ENCODE measurements at regions not wholly inside any gene's neighbourhood (a gene's known extent, or its start where the extent isn't known, plus 50 kb on each side); places are given as distances from the start of the nearest gene placed in this dataset.

DNA sequence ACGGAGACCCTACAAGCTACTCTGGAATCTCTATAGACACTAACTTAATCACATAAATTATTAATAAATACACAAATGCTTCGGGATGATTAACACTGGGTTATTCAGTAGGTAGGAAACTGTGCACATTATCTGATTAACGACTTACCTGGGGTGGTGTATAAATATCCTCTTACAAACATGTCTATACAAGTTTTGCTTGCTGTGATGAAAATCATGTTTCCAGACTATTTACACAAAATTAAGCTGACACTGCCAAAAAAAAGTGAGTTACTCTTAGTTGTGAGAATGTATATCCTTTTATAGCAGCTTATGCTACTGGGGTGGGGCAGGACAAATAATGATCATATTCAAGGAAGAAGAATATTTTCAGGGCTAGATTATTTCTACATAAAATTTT is 314.6 kb downstream of the C7orf25 start:
- no peaks in the 10 kb centered on the region for H3K4me1 ChIP-seq (ENCODE audit: insufficient read depth)
- no peak overlapping the region for H3K4me3 ChIP-seq (ENCODE audit: low read depth, low read length)
- H3K36me3 ChIP-seq (ENCODE audit: insufficient read depth): no peaks in the 10 kb centered on the region
- DNase-seq (ENCODE audit: extremely low spot score): no peak
- 83% methylated on average over 3 of the region's 3 CpGs for WGBS
- no peak overlapping the region for H3K27ac ChIP-seq (ENCODE audit: low read depth)

DNA sequence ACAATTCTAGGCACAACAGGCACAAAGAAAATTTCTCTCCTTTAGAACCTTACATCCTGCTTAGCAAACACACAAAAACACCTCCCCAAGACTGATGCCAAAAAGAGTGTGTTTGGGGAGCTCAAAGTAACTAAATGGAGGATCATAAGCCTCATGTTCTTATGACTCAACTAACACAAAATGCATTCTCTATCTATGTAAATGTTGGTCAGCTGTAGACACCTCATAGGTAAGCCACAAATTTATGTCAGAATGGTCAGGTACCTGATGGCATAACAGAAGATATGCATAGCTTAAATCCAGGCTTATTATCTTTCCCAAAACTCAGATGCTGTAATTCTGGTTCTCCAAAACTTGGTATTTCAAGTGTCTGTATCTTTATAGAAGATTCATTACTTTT is 315.1 kb downstream of the C7orf25 start:
- no peak for DNase-seq (ENCODE audit: extremely low spot score)
- no peak overlapping the region for H3K4me3 ChIP-seq (ENCODE audit: low read depth, low read length)
- H3K27ac ChIP-seq (ENCODE audit: low read depth): no peak overlapping the region
- no peaks in the 10 kb centered on the region for H3K36me3 ChIP-seq (ENCODE audit: insufficient read depth)
- no peaks in the 10 kb centered on the region for H3K4me1 ChIP-seq (ENCODE audit: insufficient read depth)

DNA sequence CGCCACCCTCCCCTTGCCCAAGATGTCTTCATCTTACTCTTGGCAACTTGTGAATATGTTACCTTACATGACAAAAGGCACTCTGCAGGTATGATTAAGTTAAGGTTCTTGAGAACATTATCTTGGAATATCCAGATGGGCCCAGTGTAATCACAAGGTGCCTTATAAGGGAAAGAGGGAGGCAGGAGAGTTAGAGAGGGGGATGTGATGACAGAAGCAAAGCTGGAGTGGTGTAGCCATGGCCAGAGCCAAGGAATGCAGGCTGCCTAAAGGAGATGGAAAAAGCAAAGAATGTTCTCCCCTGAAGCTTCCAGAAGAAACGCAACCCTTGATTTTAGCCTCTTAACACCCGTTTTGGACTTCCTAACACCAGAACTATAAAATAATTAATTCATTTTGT is 318.0 kb downstream of the C7orf25 start:
- Histone ChIP-seq H3K36me3 (ENCODE audit: insufficient read depth) (no peaks in the 10 kb centered on the region), H3K4me3 (ENCODE audit: low read depth, low read length) (no peak overlapping the region), H3K27ac (ENCODE audit: low read depth) (no peak overlapping the region), H3K4me1 (ENCODE audit: insufficient read depth) (no peaks in the 10 kb centered on the region)
- WGBS: 91% methylated on average over 3 of the region's 3 CpGs
- DNase-seq (ENCODE audit: extremely low spot score): no peak

DNA sequence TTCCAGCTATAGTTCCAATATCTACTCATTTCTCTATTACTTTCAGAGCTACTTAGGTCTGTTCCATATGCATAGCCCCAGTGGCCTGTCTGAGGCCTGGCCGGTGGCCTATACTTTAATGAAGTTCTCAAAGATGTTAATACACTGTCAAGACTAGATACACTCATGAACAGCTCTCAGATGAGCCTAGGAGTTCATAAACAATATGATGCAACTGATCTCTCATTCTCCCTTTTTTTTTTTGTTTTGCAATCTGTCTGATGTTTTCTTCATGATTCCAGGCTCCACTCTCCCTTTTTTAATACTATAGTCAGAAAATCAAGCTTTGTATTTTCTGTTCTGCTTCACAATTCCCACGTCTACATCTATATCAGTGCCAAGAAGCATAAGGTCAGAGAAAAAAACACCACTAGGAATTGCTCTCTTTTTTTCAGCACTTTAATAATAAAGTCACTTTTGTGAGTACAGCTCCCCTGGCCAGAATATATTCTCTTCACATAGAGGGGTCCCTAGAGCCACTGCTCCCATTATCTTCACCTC is 321.0 kb downstream of the C7orf25 start:
- H3K4me3 ChIP-seq (ENCODE audit: low read depth, low read length): no peak overlapping the region
- H3K27ac ChIP-seq (ENCODE audit: low read depth): no peak overlapping the region
- no peaks in the 10 kb centered on the region for H3K4me1 ChIP-seq (ENCODE audit: insufficient read depth)
- 71% methylated on average over 2 of the region's 2 CpGs for WGBS
- no peak for DNase-seq (ENCODE audit: extremely low spot score)
- H3K36me3 ChIP-seq (ENCODE audit: insufficient read depth): no peaks in the 10 kb centered on the region

DNA sequence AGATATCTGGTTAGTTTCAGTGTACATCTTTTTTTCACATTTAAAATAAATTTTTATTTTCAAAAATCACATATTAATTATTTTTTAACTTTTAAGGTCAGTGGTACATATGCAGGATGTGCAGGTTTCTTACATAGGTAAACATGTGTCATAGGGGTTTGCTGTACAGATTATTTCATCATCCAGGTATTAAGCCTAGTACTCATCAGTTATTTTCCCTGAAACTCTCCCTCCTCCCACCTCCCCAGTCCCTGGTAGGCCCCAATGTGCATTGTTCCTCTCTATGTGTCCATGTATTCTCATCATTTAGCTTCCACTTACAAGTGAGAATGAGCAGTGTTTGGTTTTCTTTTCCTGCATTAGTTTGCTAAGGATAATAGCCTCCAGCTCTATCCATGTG is 323.0 kb downstream of the C7orf25 start:
- Histone ChIP-seq H3K27ac (ENCODE audit: low read depth) (no peak overlapping the region), H3K4me3 (ENCODE audit: low read depth, low read length) (no peak overlapping the region), H3K36me3 (ENCODE audit: insufficient read depth) (no peaks in the 10 kb centered on the region), H3K4me1 (ENCODE audit: insufficient read depth) (no peaks in the 10 kb centered on the region)
- no peak for DNase-seq (ENCODE audit: extremely low spot score)

DNA sequence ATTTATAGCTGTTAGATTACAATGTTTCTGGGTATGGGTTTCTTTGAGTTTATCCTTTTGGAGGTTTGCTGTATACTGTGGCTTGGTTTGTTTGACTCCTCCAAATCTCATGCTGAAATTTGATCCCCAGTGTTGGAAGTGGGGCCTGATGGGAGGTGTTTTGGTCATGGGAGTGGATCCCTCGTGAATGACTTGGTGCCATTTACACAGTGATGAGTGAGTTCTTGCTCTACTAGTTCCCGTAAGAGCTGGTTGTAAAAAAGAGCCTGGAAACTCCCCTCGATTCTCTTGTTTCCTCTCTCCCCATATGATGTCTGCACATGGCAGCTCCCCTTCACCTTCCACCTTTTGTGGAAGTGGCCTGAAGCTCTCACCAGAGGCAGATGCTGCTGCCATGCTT is 324.1 kb downstream of the C7orf25 start:
- no peaks in the 10 kb centered on the region for H3K36me3 ChIP-seq (ENCODE audit: insufficient read depth)
- DNase-seq (ENCODE audit: extremely low spot score): no peak
- H3K4me1 ChIP-seq (ENCODE audit: insufficient read depth): no peaks in the 10 kb centered on the region
- H3K4me3 ChIP-seq (ENCODE audit: low read depth, low read length): no peak overlapping the region
- peak overlapping the region; percentile 38 for H3K27ac ChIP-seq (ENCODE audit: low read depth)
- 68% methylated on average over 3 of the region's 3 CpGs for WGBS

DNA sequence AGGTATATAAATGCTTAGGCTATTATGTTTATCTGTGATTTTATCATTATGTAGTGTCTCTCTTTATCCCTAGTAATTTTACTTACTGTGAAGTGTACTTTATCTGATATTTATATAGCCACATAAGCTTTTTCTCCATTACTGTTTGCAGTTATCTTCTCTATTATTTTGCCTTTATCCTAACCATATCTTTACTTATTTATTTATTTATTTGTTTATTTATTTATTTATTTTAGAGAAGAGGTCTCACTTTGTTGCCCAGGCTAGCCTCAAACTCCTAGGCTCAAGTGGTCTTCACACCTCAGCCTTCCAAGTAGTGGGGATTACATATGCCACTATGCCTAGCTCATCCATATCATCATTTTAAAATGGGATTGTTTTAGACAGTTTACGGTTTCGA is 331.8 kb downstream of the C7orf25 start:
- no peak for DNase-seq (ENCODE audit: extremely low spot score)
- H3K4me1 ChIP-seq (ENCODE audit: insufficient read depth): no peaks in the 10 kb centered on the region
- 95% methylated on average over 2 of the region's 2 CpGs for WGBS

DNA sequence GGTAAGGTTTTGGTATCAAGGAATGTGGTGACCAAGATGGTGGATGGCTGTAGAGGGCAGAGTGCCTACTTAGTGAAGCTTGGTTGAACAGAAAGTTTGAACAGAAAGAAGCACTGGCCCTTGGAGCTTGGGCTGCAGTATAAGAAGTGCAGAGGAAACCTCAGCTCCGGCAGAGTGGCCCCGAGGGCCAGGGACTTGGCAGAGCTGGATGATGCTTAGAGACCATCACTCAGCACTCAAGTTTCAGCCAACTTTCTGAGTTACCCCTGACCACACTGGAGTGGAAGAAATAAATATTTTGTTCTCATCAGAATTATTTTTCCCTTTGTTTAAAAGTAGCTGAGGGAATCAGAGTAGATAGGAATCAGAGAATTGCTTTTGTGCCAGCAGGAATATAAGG is 336.7 kb downstream of the C7orf25 start:
- no peak for DNase-seq (ENCODE audit: extremely low spot score)
- WGBS: 24% methylated on average over 2 of the region's 2 CpGs

More for the DNA sequence above, 331.8 kb downstream of the C7orf25 start:
- H3K27ac ChIP-seq (ENCODE audit: low read depth): no peak overlapping the region
- no peak overlapping the region for H3K4me3 ChIP-seq (ENCODE audit: low read depth, low read length)
- no peaks in the 10 kb centered on the region for H3K36me3 ChIP-seq (ENCODE audit: insufficient read depth)

DNA sequence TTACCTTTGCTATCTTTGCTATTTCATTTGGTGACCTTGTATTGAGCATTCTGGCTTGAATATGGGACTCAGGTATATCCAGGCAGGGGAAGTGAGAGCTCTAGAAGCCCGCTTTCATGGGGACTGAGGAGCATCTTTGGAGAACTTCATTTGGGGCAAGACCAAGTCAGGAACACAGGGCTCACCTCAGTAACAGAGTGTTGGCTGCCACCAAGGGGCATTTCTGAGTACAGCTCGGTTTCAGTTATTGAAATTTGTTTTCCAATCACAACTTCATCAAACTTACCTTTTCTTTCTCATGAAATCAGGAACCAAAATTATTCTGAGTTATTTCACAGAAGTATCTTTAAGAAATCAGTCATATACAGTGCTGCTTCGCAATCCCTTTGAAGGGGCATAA is 337.2 kb downstream of the C7orf25 start:
- DNase-seq (ENCODE audit: extremely low spot score): no peak
- 89% methylated on average over 3 of the region's 3 CpGs for WGBS
- no peak overlapping the region for H3K27ac ChIP-seq (ENCODE audit: low read depth)
- H3K4me1 ChIP-seq (ENCODE audit: insufficient read depth): no peaks in the 10 kb centered on the region
- no peak overlapping the region for H3K4me3 ChIP-seq (ENCODE audit: low read depth, low read length)
- no peaks in the 10 kb centered on the region for H3K36me3 ChIP-seq (ENCODE audit: insufficient read depth)

More for the DNA sequence above, 336.7 kb downstream of the C7orf25 start:
- Histone ChIP-seq H3K27ac (ENCODE audit: low read depth) (no peak overlapping the region), H3K36me3 (ENCODE audit: insufficient read depth) (no peaks in the 10 kb centered on the region), H3K4me3 (ENCODE audit: low read depth, low read length) (no peak overlapping the region), H3K4me1 (ENCODE audit: insufficient read depth) (no peaks in the 10 kb centered on the region)

DNA sequence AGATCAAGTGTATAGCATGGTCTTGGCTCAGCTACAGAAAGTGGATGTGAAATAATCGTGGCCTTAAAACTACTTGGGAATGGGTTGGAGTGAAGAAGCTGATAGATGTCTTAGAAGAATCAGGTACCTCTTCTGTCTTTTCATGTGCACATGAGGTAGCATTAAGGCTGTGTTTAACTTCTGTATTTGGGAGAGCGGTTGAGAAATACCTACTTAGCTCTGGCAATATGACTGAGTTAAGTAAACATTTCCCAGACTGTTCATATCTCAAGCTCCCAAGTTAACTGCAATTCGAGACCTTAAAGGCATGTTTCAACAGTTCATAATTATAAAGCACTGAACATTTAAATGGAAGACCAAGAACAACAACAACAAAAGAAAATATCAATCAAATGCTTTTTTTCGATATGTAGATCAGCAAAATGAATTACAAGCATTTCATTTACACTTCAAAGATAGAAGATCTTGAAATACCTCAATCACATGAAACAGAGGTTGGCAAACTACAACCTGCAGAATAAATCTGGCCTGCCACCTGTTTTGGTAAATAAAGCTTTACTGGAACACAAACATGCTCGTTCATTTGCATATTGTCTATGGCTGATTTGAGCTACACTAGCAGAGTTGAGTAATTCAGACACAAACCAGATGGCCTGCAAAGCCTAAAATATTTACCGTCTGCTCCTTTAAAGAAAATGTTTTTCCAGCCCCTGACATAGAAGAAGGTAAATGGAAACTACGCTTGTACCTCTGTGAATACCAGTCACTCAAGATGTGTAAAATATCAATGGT is 337.1 kb upstream of the GLI3 start:
- Histone ChIP-seq H3K4me3 (ENCODE audit: low read depth, low read length) (no peak overlapping the region), H3K27ac (ENCODE audit: low read depth) (no peak overlapping the region), H3K4me1 (ENCODE audit: insufficient read depth) (no peaks in the 10 kb centered on the region), H3K36me3 (ENCODE audit: insufficient read depth) (no peaks in the 10 kb centered on the region)
- no peak for DNase-seq (ENCODE audit: extremely low spot score)
- WGBS: 32% methylated on average over 7 of the region's 7 CpGs

DNA sequence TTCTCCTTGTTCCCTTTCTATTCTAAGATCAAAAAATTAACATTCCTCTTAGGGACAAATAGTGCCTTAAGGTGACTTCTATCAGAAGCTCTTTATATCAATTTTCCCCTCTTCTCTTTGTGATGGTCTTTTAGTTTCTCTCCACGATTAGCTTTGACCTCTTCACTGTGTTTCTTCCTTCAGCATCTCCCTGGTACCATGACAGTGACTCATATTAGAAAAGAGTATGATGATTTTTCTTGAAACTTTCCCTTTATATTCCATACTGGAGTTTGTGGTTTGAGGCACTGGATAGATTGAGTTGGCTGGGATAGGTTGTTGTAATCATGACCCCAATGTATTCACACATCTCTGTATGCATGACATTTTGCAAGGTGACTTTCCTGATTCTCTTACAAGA is 335.6 kb upstream of the GLI3 start:
- DNase-seq (ENCODE audit: extremely low spot score): no peak
- no peaks in the 10 kb centered on the region for H3K4me1 ChIP-seq (ENCODE audit: insufficient read depth)
- no peak overlapping the region for H3K4me3 ChIP-seq (ENCODE audit: low read depth, low read length)
- no peaks in the 10 kb centered on the region for H3K36me3 ChIP-seq (ENCODE audit: insufficient read depth)
- WGBS: 77% methylated on average over 1 of the region's 1 CpG
- no peak overlapping the region for H3K27ac ChIP-seq (ENCODE audit: low read depth)

DNA sequence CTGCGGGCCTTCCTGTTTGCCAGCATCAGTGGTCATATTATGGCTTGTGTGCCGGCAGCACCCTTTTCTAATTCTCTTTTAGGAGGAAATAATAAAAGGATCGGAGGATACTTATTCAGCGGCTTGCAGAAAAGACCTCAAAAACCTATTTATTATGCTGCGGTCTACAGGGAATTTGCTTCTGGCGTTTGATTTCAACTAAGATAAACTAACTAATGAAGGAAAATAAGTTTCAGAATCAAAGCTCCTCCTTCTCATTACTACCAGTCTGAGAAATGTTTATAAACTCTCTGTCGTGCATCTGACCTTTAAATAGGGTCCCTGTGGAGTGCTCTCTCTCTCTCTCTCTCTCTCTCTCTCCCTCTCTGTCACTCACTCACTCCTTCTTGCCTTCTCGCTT is 335.0 kb upstream of the GLI3 start:
- Histone ChIP-seq H3K27ac (ENCODE audit: low read depth) (no peak overlapping the region), H3K4me1 (ENCODE audit: insufficient read depth) (no peaks in the 10 kb centered on the region), H3K36me3 (ENCODE audit: insufficient read depth) (no peaks in the 10 kb centered on the region), H3K4me3 (ENCODE audit: low read depth, low read length) (no peak overlapping the region)
- DNase-seq (ENCODE audit: extremely low spot score): no peak
- WGBS: 71% methylated on average over 8 of the region's 8 CpGs

DNA sequence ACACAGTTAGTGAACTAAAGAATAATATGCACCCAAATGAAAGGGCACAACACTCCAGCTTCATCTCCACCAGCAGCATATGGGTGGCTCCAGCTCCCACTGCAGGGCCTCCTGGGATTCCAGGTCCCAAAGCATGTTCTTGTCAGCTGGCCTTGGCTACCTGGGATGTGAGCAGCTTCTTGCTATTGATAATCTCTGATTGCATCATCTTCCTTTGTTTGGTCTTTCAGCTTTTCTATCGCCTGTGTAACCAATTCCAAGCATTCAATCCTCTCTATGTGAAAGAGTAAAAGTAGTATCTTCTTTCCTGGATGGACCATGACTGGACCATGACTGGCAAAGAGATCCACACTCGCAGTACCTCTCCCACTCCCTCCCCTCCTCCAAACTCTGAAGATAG is 333.9 kb upstream of the GLI3 start:
- Histone ChIP-seq H3K4me3 (ENCODE audit: low read depth, low read length) (no peak overlapping the region), H3K36me3 (ENCODE audit: insufficient read depth) (no peaks in the 10 kb centered on the region), H3K27ac (ENCODE audit: low read depth) (no peak overlapping the region), H3K4me1 (ENCODE audit: insufficient read depth) (no peaks in the 10 kb centered on the region)
- 91% methylated on average over 2 of the region's 2 CpGs for WGBS
- no peak for DNase-seq (ENCODE audit: extremely low spot score)

DNA sequence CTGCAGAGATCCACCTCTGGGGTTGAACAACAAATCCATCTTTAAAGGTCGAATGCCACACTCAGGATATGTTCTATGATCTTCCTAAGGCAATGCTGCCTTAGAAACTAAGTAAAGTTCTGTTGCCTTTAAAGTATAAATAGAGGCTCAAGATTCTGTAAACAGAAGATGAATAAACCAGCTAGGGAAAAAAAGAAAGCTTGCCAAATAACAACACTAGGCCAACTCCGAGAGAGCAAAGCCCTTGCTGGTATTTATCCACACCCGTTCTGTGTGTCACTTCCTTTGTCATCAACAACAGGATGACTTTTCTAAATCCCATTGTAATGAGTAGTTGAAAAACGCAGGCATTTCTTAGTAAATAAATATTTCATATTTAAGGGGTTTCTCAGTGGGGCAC is 330.0 kb upstream of the GLI3 start:
- 30% methylated on average over 4 of the region's 4 CpGs for WGBS
- Histone ChIP-seq H3K27ac (ENCODE audit: low read depth) (peak overlapping the region; percentile 23), H3K4me1 (ENCODE audit: insufficient read depth) (no peaks in the 10 kb centered on the region), H3K4me3 (ENCODE audit: low read depth, low read length) (no peak overlapping the region), H3K36me3 (ENCODE audit: insufficient read depth) (no peaks in the 10 kb centered on the region)
- no peak for DNase-seq (ENCODE audit: extremely low spot score)

DNA sequence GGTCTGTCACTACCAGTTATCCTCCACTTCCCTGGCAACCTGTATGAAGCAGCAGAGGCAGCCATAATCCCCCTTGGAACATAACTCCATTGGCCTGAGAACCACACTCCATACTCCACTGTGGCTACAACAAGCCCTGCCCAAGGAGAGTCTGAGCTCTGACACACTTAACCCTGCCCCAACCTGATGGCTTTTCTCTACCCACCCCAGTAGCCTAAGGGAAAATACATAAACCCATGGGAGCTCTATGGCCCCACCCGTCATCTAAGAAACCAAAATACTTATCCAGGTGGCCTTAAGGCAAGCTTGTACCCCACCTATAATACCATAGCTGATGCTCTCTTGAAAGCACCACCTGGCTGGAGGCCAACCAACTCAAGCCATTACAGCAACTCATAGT is 324.8 kb upstream of the GLI3 start:
- 99% methylated on average over 1 of the region's 1 CpG for WGBS

More for the DNA sequence above, 324.8 kb upstream of the GLI3 start:
- H3K4me3 ChIP-seq (ENCODE audit: low read depth, low read length): no peak overlapping the region
- H3K27ac ChIP-seq (ENCODE audit: low read depth): no peak overlapping the region
- no peaks in the 10 kb centered on the region for H3K4me1 ChIP-seq (ENCODE audit: insufficient read depth)
- DNase-seq (ENCODE audit: extremely low spot score): no peak
- H3K36me3 ChIP-seq (ENCODE audit: insufficient read depth): no peaks in the 10 kb centered on the region

Measured in urinary bladder (tissue), 3 donors.